Urothelium cell line (cell line): ENCODE measurements at regions not wholly inside any gene's neighbourhood (a gene's known extent, or its start where the extent isn't known, plus 50 kb on each side); places are given as distances from the start of the nearest gene placed in this dataset.

Experiments used
- DNase-seq: peaks from one replicate; pipeline ENCODE4 v3.0.0; 2011; ENCODE audit warnings: low spot score, mixed read lengths
- FAIRE-seq: peaks from 2 replicates; lab custom pipeline; 2011; peaks lifted over from hg19 to GRCh38; lab: Jason Lieb, UNC

GRCh38 chrX:38986586-38986985, 185.3 kb downstream of the MID1IP1 start:
- DNase-seq (no peak), FAIRE-seq (no peak)

GRCh38 chrX:38987198-38987651, 186.0 kb downstream of the MID1IP1 start:
- no peak for FAIRE-seq
- no peak for DNase-seq

DNA sequence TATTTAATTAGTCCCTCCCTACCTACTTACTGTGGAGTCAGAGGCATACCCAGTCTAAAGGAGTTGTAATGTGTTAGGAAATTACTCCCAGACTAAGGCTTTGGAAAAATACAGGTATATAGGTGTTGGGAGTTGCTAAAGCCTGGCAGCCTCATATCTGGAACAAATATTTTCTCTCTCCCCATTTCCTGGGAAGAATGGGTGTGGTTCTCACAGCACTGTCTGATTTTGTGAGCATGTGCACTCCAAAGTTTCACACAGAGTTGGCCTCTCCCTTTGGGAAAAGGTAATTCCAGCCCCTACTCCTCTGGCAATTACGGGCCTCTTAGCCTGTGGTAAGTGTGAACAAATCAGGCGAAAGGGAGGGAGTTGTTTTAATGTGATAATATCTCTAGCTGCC, 187.0 kb downstream of the MID1IP1 start:
- no peak for FAIRE-seq
- no peak for DNase-seq

DNA sequence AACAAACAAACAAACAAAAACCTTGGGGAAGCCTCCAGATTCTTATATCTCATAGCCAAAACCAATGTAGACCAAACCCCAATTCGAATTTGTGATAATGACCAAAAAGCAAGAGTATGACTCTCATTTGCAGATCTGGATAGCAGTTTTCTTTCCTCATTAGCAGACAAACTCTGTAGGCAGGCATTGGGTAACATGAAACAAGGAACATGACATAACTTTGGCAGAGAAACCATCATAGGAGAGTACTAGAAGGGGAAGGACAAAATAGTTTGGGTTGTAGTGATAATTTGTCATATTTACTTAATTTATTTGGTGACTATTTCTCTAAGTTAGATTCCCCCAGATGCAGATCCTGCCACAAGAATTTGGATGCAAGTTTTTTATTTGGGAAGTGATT, 187.8 kb downstream of the MID1IP1 start:
- no peak for FAIRE-seq
- no peak for DNase-seq

DNA sequence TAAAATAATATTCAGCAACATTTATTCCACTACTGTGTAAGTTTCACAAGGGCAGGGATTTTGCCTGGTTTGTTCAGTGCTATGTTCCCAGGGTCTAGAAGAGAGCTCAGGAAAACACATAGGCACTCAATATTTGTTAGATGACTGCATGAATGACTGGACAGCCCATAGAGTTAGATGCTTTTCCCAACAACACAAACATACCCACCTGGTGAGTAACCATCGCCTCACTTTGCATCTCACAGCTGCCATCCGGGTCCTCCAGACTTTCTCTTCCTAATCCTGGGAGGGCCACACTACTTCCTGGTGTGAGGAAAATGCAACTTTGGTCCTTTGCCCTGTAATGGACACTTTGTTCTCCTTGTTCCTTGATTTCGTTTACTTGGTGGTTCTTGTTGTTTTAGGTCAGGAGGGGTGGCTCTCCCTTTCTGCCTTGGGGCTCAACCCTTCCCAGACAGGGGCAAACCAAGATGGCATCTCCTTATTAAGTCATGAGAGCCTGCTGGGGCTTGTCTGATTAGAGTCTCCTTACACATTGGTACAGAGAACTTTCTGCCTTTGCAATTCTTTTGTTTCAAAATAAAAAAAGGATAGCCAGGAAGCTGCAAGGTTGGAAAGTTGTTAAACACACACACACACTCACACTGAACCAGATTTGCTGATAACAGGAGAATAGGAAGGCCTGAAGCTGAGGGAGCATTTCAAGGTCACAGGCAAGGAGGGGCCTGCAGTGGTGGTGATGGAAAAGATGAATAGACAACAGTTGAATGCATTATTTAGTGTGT, 190.6 kb downstream of the MID1IP1 start:
- FAIRE-seq (no peak), DNase-seq (no peak)

DNA sequence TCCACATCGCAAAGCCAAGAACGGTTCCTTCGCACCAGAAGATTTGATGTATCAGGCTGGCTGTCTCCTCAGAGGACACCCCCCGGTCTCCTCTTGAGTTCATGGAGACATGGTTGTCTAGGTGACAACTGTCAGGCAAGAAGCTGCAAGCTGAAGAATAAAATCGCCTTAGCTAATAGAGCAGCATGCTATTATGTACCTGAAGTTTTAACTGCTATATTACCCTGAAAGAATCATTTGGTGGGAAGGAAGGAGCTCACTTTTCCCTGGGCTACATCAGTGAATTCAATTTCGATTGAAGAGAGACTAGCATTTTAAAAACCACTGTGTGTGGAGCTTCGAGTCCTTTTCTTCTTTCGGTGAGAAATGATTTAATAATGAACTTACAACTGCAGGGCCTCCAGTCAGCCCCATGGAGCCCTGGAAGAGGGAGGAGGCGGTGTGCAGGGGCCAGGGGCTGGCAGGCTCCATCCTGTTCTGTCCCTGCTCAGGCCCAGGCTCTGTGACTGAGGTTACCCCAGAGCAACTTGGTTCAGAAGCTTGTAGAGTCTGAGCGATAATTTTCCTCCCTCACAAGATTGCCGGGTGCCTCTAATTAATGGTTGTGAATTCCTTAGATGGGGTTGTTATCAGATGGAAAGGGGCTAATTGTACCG, 191.3 kb downstream of the MID1IP1 start:
- FAIRE-seq (no peak), DNase-seq (no peak)

GRCh38 chrX:38993500-38993899, 192.2 kb downstream of the MID1IP1 start:
- DNase-seq (no peak), FAIRE-seq (no peak)

DNA sequence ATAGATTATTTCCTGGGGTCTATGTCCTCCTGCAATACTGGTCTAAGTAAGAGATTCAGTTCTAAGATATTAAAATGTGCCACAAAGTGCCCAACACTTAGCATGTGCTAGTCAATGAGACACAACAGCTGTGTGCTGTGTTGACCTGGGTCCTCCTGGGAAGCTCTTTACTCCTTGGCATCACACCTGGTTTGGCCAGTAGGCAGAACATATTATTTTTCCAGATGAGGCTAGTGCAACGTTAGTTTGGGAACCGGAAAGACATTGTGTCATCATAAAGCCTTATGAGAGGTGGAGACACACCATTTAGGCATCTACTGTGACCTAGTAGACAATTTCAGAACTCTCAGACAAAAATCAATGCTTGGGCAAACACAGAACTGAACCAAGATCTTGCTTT, 197.8 kb downstream of the MID1IP1 start:
- FAIRE-seq (no peak), DNase-seq (no peak)

DNA sequence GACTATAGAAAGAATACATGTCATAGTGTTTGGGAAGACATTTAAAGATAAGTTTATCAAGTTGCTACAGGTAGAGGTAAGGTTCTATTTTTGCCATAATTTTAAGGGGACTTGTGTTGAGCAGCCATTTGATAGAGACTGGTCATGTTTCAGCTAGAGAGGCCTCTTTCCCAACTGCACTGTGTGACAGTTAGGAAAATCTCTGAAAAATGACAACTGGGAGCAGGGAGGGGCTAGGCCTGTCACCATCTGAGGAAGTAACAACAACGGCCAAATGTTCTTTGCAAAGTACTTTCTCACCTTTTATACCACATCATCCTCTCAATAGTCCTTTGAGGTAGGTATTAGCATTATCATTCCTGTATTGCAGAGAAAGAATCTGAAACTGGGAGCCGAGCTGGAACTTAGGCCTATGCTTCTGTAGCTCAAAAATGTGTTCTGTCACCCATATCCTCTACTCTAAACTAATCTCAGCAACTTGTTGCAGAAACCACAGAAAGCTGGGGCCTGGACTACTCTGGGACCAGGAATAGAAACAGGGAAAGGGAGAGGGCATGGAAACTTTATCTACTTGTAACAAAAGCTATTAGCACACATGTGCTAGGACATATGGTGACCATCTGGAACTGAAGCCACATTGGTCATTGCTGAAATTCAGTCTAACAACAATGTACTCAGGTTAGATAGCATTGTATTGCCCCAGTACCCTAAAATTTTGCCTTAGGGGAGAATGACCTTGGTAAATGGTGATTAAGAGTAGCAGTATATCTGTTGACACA, 198.9 kb downstream of the MID1IP1 start:
- FAIRE-seq (no peak), DNase-seq (no peak)

DNA sequence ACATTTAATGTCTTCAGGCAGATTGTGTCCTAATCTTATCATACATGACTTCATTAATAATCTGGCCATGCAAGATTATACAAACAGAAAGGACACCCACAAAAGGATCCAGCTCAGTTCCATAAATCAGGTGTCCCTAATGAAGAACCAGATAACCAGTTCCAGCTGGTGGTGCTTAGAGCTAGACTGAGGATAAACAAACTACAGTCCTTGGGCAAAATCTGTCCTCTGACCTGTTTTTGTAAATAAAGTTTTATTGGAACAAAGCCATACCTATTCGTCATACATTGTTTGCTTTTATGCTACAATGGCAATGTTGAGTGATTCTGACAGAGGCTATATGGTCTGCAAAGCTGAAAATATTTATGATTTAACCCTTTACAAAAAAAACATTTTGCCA, 199.5 kb downstream of the MID1IP1 start:
- DNase-seq (no peak), FAIRE-seq (no peak)

- FAIRE-seq (no peak), DNase-seq (no peak)
Observed at GRCh38 chrX:39002466-39002865, 201.2 kb downstream of the MID1IP1 start.

DNA sequence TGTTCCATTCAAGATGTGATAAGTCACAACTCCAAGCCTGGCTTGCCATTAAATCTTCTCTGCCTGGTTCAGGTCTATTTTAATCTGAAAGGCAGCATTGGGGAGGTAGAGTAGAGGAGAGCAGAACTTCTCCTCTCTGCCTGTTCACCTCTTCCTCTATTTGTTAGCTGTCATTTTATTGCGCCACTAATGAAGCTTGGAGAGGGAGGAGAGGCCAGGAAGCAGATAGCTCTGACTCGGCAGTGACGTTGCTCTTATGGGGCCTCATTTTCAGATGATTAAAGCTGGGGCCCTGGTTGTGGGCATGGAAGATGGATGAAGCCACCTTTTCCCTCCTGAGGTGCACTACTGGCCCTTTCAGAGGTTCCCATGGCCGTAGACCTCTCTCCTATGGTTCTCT, 207.3 kb downstream of the MID1IP1 start:
- DNase-seq, result no peak
- no peak for FAIRE-seq

DNA sequence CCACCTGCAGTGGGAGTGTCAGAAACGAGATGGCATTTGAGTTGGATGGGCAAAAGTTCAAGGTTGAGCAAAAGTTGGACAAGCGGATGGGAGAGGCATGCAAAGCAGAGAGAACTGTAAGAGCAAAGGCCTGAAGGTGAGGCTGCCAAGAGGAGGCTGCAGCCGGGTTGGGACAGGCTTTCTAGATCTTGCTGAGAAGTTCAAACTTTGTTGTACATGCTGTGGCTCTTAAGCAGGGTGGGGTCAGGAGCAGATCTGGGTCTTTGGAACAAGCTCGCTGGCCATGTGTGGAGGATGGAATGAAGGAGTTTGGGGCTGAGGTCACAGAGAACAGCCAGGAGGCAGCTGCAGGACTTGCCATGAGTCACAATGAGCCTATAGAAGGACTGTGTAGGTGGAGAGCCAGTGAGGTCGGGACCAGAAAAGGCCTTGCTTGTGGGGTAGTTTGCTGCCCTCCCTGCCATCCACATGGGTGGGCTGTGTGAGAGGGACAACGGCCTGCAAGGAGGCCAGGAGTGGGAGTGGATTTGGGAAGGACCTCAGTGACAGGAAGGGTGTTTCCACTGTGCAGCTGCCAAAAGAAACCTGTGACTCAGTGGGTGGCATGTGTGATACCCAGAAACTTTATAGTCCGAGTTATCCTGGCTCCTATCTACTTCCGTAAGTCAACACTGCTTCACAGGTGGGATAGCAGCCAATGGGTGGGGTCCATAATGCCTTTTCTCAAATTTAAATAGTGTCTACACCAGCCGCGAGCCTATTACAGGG, 210.4 kb downstream of the MID1IP1 start:
- FAIRE-seq (no peak), DNase-seq (no peak)

DNA sequence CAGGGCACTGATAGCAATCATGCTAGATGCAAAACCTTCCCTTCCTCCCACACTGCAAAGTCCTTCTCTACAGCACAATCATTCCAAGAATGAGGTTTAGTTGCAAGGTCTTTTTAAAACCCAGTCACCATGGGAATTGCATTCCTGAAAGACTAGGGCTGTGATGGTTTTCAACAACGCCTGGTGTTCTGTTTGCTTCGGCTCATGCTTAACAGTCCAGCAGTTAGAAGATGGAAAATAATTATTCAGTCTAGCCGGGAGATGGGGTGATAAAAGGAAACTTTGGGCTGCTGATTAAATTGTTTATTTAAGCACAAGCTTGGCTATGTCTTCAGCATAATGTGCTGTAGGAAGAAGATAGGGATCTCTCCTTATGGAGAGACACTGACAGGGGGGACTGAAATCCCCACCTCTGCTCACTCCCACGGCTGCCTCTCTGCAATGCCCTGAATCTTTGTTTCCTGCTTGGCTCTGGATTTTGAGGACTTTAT, 211.4 kb downstream of the MID1IP1 start:
- DNase-seq (no peak), FAIRE-seq (no peak)

DNA sequence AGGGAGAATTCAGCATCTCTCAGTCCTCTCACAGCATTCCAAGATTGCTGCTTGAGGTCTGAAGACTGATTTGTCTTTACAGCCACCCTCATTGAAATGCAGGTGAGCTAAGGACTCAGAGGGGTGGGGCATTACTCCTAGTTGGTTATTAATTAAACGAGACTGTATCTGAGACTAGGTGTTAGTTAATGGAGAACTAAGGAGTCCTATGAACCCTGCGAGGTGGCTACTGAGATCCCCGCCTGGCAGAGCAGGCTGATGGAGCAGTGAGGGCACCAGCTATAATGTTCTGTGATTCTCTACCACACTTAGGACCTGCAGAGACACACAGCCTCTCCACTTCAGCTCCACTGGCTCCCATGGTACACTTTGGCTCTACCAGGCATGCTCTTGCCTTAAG, 215.3 kb downstream of the MID1IP1 start:
- FAIRE-seq, result no peak
- DNase-seq, result no peak

- no peak for FAIRE-seq
- DNase-seq, result no peak
Observed at GRCh38 chrX:39017077-39017476, 215.8 kb downstream of the MID1IP1 start.

GRCh38 chrX:39017716-39018115, 216.5 kb downstream of the MID1IP1 start:
- DNase-seq, result no peak
- FAIRE-seq, result no peak

GRCh38 chrX:39018541-39018940, 217.3 kb downstream of the MID1IP1 start:
- no peak for FAIRE-seq
- DNase-seq, result no peak

DNA sequence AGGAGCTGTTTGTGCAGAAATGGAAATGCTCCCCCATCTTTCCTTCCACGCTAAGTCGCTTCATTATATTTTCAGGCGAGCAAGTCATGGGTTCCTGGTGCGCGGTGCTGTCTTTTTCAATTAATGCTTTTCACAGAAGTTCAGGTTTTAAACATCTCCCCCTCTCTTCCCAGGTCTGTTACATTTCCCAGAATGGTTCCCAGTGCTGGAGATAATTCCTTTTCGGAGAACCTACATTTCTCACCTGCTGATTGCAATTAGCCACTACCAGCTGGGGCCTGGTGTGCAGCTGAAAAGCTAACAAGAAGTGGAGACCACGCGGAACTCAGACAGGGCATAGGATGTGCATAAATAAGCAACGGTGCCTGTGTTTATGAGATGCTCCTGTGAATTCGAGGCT, 217.8 kb downstream of the MID1IP1 start:
- FAIRE-seq (no peak), DNase-seq (no peak)

DNA sequence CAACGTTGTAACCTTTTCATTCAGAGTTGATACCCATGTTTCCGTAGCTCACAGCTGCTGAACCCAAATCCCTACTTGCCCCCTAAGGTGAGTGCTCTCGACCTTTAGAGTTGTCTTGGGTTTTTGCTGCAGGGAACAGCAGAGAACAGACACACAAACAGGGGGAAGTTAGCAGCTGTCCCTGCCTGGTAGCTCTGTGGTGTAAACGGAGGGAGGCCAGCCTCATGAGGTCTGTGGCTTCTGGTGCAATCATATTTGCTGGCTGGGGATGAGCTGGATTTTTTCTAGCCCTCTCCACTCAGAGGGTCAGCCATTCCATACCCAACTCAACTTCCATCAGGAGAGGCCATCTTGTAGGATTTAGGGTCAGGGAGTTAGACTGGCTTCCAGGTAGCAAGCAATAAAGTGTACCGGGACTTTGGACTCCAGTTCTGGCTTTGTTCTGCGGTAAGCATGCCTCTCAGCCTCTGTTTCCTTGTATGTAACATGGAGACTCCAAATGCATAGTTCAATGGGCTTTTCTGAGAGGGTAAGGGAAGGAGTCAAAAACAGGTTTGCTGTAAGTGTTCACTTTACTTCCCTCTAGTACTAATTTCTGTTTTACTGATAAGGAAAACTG, 218.9 kb downstream of the MID1IP1 start:
- FAIRE-seq (no peak), DNase-seq (no peak)
